NCI-H345 (cell line): ENCODE measurements at regions not wholly inside any gene's neighbourhood (a gene's known extent, or its start where the extent isn't known, plus 50 kb on each side); places are given as distances from the start of the nearest gene placed in this dataset.

Experiments
- DNase-seq: peaks from one replicate; lab custom pipeline; 2025; lab: John Stamatoyannopoulos, UW

GRCh38 chr10:3310016-3310784 is 137.6 kb upstream of the PITRM1 start:
- DNase-seq: no peak

GRCh38 chr10:3306050-3306449 is 133.5 kb upstream of the PITRM1 start:
- no peak for DNase-seq

GRCh38 chr10:3295582-3296151 is 123.1 kb upstream of the PITRM1 start:
- no peak for DNase-seq

- peak; percentile 82 for DNase-seq
Measured at GRCh38 chr10:3294919-3295581, 122.5 kb upstream of the PITRM1 start.

- DNase-seq: peak; percentile 54
Measured at GRCh38 chr10:3293581-3294431, 121.2 kb upstream of the PITRM1 start.

- DNase-seq: no peak
Measured at GRCh38 chr10:3292636-3293035, 120.1 kb upstream of the PITRM1 start.

GRCh38 chr10:3290550-3290949 is 118.0 kb upstream of the PITRM1 start:
- DNase-seq: no peak

GRCh38 chr10:3287572-3288445 is 115.2 kb upstream of the PITRM1 start:
- peak; percentile 79 for DNase-seq

- DNase-seq: no peak
Measured at GRCh38 chr10:3282674-3283017, 110.1 kb upstream of the PITRM1 start.

GRCh38 chr10:3281941-3282673 is 109.5 kb upstream of the PITRM1 start:
- DNase-seq: no peak

GRCh38 chr10:3278771-3279170 is 106.2 kb upstream of the PITRM1 start:
- no peak for DNase-seq

GRCh38 chr10:3277566-3277965 is 105.0 kb upstream of the PITRM1 start:
- DNase-seq: no peak

GRCh38 chr10:3274414-3274813 is 101.8 kb upstream of the PITRM1 start:
- DNase-seq: peak; percentile 69

- no peak for DNase-seq
Measured at GRCh38 chr10:3273966-3274365, 101.4 kb upstream of the PITRM1 start.

- DNase-seq: no peak
Measured at GRCh38 chr10:3272300-3272699, 99.7 kb upstream of the PITRM1 start.

GRCh38 chr10:3271354-3272115 is 99.0 kb upstream of the PITRM1 start:
- no peak for DNase-seq

- no peak for DNase-seq
Measured at GRCh38 chr10:3270577-3271316, 98.2 kb upstream of the PITRM1 start.

GRCh38 chr10:3268025-3268424 is 95.4 kb upstream of the PITRM1 start:
- no peak for DNase-seq

GRCh38 chr10:3265088-3265487 is 92.5 kb upstream of the PITRM1 start:
- DNase-seq: no peak
